ENCODE measurements at regions not wholly inside any gene's neighbourhood (a gene's known extent, or its start where the extent isn't known, plus 50 kb on each side); places are given as distances from the start of the nearest gene placed in this dataset.

DNA sequence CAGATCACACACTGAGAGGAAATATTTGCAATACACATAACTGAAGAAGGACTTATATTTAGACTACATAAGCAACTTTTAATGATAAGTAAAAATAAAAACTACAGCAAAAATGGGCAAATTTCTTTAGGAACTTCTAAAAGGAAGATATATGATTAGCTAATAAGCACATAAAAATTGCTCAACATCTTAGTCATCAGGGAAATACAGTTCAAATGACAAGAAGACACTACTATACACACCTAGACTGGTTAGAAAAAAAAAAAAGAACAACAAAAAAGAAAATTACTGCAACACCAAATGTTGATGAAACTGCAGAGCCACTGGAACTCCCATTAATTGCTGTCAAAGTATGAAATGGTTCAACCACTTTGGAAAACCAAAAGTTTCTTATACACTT is 1247.5 kb upstream of the ACVR2A start:
- TF ChIP-seq POLR2A (IDR thresholded peaks at IDR 0.05): no peak
- TF ChIP-seq EP300 (IDR thresholded peaks at IDR 0.05): no peak
- no peak for TF ChIP-seq POLR2AphosphoS5 (IDR thresholded peaks at IDR 0.05)
- TF ChIP-seq, protein P1, sequence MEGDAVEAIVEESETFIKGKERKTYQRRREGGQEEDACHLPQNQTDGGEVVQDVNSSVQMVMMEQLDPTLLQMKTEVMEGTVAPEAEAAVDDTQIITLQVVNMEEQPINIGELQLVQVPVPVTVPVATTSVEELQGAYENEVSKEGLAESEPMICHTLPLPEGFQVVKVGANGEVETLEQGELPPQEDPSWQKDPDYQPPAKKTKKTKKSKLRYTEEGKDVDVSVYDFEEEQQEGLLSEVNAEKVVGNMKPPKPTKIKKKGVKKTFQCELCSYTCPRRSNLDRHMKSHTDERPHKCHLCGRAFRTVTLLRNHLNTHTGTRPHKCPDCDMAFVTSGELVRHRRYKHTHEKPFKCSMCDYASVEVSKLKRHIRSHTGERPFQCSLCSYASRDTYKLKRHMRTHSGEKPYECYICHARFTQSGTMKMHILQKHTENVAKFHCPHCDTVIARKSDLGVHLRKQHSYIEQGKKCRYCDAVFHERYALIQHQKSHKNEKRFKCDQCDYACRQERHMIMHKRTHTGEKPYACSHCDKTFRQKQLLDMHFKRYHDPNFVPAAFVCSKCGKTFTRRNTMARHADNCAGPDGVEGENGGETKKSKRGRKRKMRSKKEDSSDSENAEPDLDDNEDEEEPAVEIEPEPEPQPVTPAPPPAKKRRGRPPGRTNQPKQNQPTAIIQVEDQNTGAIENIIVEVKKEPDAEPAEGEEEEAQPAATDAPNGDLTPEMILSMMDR (IDR thresholded peaks at IDR 0.05): no peak
- Histone ChIP-seq H3K4me1 (peaks cover 0 to under 1% (median 0%) of the 10 kb centered on the region in 4 donors), H3K4me3 (no peak overlapping the region), H3K27me3 (no peaks in the 10 kb centered on the region), H3K27ac (no peak overlapping the region), H3K36me3 (no peaks in the 10 kb centered on the region), H3K9me3 (no peaks in the 10 kb centered on the region)
- intact Hi-C loops (cut with DNase I): no loop called here
- no peak for DNase-seq

DNA sequence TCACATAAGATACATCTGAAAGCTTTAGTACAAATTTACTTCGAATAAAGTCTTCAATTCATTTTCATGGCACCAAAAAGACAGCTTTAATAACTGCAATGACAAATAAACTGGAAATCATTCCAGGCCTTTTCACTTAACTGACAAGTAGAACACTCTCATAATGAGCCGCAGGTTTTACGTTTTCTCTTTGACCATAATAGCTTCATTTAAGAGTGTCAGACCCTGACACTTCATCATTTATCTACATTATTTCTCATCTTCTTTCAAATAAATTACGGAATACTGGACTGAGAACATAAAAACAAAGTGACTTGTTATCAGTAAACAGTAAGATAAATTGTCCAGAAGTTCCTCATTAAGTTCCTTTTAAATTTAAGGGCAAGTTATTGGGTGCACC is 1252.9 kb upstream of the ACVR2A start:
- no peak overlapping the region for H3K27ac ChIP-seq
- no peaks in the 10 kb centered on the region for H3K4me1 ChIP-seq
- H3K9me3 ChIP-seq: no peaks in the 10 kb centered on the region
- intact Hi-C loops (cut with DNase I): no loop called here
- H3K4me3 ChIP-seq: no peak overlapping the region
- WGBS, 2 donors: 75 to 85% methylated on average over 4 of the region's 4 CpGs
- no peak for TF ChIP-seq POLR2AphosphoS5 (IDR thresholded peaks at IDR 0.05)
- TF ChIP-seq, protein P1 (IDR thresholded peaks at IDR 0.05): no peak
- no peak for TF ChIP-seq POLR2A (IDR thresholded peaks at IDR 0.05)
- TF ChIP-seq EP300 (IDR thresholded peaks at IDR 0.05): no peak
- no peaks in the 10 kb centered on the region for H3K36me3 ChIP-seq
- no peak for DNase-seq
- H3K27me3 ChIP-seq: no peaks in the 10 kb centered on the region

DNA sequence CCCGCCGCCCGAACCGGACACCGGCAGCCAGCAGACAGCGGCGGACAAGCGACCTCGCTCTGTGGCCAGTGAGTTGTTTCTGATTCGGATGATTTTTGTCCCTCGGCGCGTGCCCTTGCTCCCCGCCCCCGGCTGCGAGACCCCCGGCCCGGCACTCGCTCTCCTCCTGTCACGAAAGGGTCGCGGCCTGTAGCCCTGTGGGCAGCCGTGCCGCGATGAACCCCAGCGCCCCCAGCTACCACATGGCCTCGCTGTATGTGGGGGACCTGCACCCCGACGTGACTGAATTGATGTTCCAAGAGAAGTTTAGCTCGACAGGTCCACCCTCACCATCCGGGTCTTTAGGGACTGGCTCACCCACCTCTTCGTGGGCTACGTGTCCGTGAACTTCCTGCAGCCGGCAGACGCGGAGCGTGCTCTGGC is 1257.5 kb upstream of the ACVR2A start:
- WGBS, 2 donors: 97 to 98% methylated on average over 38 of the region's 38 CpGs
- intact Hi-C loops (cut with DNase I): no loop called here
- H3K4me1 ChIP-seq: no peaks in the 10 kb centered on the region
- DNase-seq: no peak
- H3K9me3 ChIP-seq: no peaks in the 10 kb centered on the region
- H3K36me3 ChIP-seq: no peaks in the 10 kb centered on the region
- no peaks in the 10 kb centered on the region for H3K27me3 ChIP-seq
- no peak overlapping the region for H3K4me3 ChIP-seq
- TF ChIP-seq, protein P1 (IDR thresholded peaks at IDR 0.05): no peak
- no peak for TF ChIP-seq POLR2A (IDR thresholded peaks at IDR 0.05)
- no peak overlapping the region for H3K27ac ChIP-seq

DNA sequence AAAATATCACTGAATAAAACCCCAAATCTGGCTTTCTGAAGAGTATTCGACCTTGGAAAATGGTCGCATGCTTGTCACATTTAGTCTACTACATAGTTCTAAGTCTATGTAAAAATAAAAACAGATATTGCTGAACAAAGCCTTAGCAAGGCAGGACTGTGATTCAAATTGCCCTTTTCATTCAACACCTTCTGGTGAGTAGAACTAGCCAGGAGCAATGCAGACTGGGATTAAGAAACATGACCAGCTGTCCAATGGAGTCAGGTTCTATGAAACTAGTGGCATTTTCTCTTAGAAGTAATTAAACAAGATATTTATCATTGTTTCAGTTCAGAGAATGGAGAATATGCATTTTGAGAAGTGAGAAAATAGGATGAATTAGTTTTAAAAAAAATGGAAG is 1260.5 kb upstream of the ACVR2A start:
- intact Hi-C loops (cut with DNase I): no loop called here
- Histone ChIP-seq H3K4me3 (no peak overlapping the region), H3K36me3 (no peaks in the 10 kb centered on the region), H3K27me3 (no peaks in the 10 kb centered on the region), H3K4me1 (no peaks in the 10 kb centered on the region), H3K9me3 (no peaks in the 10 kb centered on the region), H3K27ac (no peak overlapping the region)
- WGBS, 2 donors: 94% methylated on average over 2 of the region's 2 CpGs
- DNase-seq: no peak
- TF ChIP-seq POLR2AphosphoS5 (IDR thresholded peaks at IDR 0.05) (no peak), EP300 (IDR thresholded peaks at IDR 0.05) (no peak), POLR2A (IDR thresholded peaks at IDR 0.05) (no peak)
- TF ChIP-seq, protein P1 (IDR thresholded peaks at IDR 0.05): no peak

DNA sequence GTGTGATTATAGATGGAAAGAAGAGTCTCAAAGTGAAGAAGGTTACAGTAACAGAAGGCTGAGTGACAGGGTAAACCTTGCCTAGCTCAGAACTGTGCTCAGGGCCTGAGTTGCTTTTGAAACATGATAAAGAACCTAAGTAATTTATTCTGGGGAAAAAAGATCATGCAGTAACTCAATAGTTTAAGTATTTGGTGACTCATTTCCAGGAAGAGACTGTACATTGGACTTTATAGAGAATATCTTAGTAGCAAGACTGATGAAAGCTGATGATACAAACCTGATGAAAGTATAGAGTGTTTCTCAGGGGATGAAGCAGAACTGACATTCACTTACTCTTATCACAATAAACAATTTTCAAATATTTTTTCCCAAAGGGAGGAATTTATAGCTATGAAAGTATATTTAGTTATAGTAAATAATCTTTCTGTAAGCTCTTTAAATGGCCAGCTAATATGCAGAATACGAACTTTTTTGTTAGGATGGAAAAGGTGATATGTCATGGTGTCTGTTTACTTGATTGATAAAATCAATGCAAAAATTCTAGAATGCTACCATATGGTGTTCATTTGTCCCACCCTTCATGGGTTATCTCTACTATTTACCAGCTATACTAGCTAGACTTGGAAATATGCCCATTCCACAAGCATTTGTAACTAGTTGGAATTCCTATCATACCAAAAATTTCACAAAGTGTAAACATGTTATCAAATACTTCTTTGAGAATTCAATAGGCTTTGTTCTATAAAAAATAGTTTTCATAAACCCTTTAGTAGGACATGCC is 1265.5 kb upstream of the ACVR2A start:
- DNase-seq: no peak
- intact Hi-C loops (cut with DNase I): no loop called here
- TF ChIP-seq POLR2AphosphoS5 (IDR thresholded peaks at IDR 0.05) (no peak), EP300 (IDR thresholded peaks at IDR 0.05) (no peak), POLR2A (IDR thresholded peaks at IDR 0.05) (no peak)
- TF ChIP-seq, protein P1 (IDR thresholded peaks at IDR 0.05): no peak
- H3K27me3 ChIP-seq: no peaks in the 10 kb centered on the region
- no peak overlapping the region for H3K4me3 ChIP-seq
- H3K9me3 ChIP-seq: no peaks in the 10 kb centered on the region
- WGBS, 2 donors: 85 to 86% methylated on average over 1 of the region's 1 CpG
- H3K27ac ChIP-seq: no peak overlapping the region
- H3K4me1 ChIP-seq: no peaks in the 10 kb centered on the region
- no peaks in the 10 kb centered on the region for H3K36me3 ChIP-seq

Data from sigmoid colon (tissue), 6 donors.